HUES64 (cell line): ENCODE measurements at regions not wholly inside any gene's neighbourhood (a gene's known extent, or its start where the extent isn't known, plus 50 kb on each side); places are given as distances from the start of the nearest gene placed in this dataset.

Experiments
- H3K27ac ChIP-seq: 2 replicates; pipeline ENCODE4 v1.7.0; 2013; ENCODE audit warnings: low read depth, low read length, inconsistent platforms
- H3K27me3 ChIP-seq: 2 replicates; pipeline ENCODE4 v1.6.1; 2013; ENCODE audit warnings: mild to moderate bottlenecking, low read length; ENCODE audit not compliant: insufficient read depth
- H3K36me3 ChIP-seq: 2 replicates; pipeline ENCODE4 v1.6.1; 2013; ENCODE audit warnings: mild to moderate bottlenecking, low read length; ENCODE audit not compliant: insufficient read depth
- H3K4me1 ChIP-seq: 2 replicates; pipeline ENCODE4 v1.6.1; 2013; ENCODE audit warnings: mild to moderate bottlenecking, low read length, moderate library complexity; ENCODE audit not compliant: insufficient read depth
- H3K4me3 ChIP-seq: 2 replicates; pipeline ENCODE4 v1.5.1; 2013; ENCODE audit warnings: mild to moderate bottlenecking, low read length, moderate library complexity
- H3K9ac ChIP-seq: 2 replicates; pipeline ENCODE4 v1.6.1; 2013; ENCODE audit warnings: mild to moderate bottlenecking, low read depth, low read length
- H3K9me3 ChIP-seq: 2 replicates; pipeline ENCODE4 v1.6.1; 2013; ENCODE audit warnings: low read depth, low read length; ENCODE audit not compliant: insufficient read depth
- WGBS: fragments of 150-250, 120-280 bp; methylation state at CpG from one replicate; pipeline ENCODE4 v1.1.7; 2013; ENCODE audit warnings: missing lambda C conversion rate; 5-methylcytosine and 5-hydroxymethylcytosine counted together

DNA sequence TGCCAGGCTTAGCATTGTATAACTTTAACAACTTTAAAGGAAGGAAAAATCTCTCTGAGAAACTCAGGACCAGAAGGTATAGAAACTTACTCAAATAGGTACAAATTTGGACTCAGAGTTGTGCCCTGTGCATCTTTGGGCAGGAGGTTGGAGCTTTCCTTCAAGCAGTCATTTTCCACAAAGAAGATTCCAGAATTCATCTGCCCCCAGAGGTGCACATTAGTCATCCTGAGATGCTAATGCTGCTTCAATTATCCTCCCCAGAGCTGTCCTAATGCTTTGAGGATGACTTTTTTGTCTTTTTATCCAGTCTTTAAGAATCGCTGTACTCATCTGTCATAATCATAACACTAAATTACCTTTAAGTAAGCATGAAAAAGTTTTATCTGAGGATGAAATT lies 243.0 kb upstream of the WWC1 start:
- Histone ChIP-seq H3K27me3 (no peaks in the 10 kb centered on the region), H3K27ac (no peak overlapping the region), H3K36me3 (no peaks in the 10 kb centered on the region), H3K9ac (no peak overlapping the region), H3K4me3 (no peak overlapping the region), H3K9me3 (no peaks in the 10 kb centered on the region), H3K4me1 (peaks cover 25% of the 10 kb centered on the region)
- no CpG with 5 or more reads among the region's 1 CpG for WGBS

DNA sequence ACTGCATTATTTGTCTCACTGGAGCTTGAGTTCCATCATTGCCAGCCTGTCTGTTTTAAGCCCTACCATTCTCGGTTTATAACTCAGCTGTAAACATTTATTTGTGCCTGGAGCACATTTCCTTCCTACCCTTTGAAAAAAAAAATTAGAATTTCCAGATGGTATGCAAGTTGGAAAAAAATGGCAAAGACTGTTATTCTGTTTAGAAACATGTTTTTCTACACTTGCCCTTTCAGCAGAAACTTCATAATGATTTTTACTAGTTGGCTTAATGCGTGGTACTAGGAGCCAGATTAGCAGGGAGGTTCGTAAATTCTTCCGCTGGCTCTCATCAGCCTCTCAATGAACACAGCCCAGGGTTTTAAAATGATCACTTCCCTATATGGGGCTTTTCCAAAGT lies 238.8 kb upstream of the WWC1 start:
- Histone ChIP-seq H3K27me3 (no peaks in the 10 kb centered on the region), H3K4me3 (no peak overlapping the region), H3K27ac (no peak overlapping the region), H3K36me3 (no peaks in the 10 kb centered on the region), H3K9ac (no peak overlapping the region), H3K9me3 (peaks cover 7% of the 10 kb centered on the region), H3K4me1 (peaks cover 10% of the 10 kb centered on the region)
- WGBS = 95% methylated on average over 4 of the region's 4 CpGs

DNA sequence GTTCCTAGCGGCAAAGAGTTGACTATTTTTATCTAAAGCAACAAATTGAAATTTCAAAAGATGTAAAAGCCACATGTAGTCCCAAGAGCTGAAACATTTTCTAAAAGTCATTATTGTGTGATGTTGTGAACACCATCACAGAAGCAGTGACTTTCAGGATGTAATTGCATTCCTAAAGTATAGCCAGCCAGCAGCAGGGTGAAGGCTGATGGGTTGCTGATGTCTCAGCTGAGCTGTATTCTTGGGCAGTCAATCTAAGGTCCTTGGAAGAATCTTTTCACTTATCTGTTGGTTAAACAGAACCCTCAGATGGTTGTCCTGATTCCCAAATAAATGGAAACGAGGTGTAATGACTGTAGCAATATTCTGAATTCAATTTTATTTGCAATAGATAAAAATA lies 237.4 kb upstream of the WWC1 start:
- Histone ChIP-seq H3K36me3 (no peaks in the 10 kb centered on the region), H3K27ac (no peak overlapping the region), H3K9ac (no peak overlapping the region), H3K27me3 (no peaks in the 10 kb centered on the region), H3K9me3 (peaks cover 16% of the 10 kb centered on the region), H3K4me3 (no peak overlapping the region), H3K4me1 (no peaks in the 10 kb centered on the region)
- 75% methylated on average over 2 of the region's 2 CpGs for WGBS

DNA sequence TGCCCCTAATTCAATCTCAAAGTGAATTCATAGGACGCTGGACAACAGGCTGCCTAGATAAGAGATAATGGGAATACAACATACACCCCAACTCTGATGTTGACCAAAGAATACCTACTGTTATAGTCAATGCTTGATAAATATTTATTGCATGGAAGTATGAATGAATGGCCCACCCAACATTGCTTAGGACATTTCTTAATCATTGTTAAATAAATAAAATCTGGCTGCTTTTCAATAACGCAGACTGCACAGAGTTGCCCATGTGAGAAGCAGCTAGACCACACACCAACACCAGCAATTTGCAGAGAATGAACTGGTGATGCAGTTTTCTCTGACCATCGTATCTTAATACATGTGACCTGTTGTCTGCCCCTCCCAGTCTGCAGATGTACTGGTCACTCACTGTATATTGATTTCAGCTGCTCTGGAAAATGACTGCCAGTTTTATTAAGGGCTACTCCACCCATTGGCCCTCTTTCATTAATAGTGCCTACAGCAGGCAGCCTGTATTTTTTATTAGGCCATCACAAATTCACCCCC lies 236.2 kb upstream of the WWC1 start:
- peaks cover 16% of the 10 kb centered on the region for H3K9me3 ChIP-seq
- no peaks in the 10 kb centered on the region for H3K36me3 ChIP-seq
- no peak overlapping the region for H3K4me3 ChIP-seq
- no peaks in the 10 kb centered on the region for H3K27me3 ChIP-seq
- H3K9ac ChIP-seq = no peak overlapping the region
- H3K4me1 ChIP-seq = no peaks in the 10 kb centered on the region
- 96% methylated on average over 3 of the region's 3 CpGs for WGBS
- H3K27ac ChIP-seq = no peak overlapping the region

DNA sequence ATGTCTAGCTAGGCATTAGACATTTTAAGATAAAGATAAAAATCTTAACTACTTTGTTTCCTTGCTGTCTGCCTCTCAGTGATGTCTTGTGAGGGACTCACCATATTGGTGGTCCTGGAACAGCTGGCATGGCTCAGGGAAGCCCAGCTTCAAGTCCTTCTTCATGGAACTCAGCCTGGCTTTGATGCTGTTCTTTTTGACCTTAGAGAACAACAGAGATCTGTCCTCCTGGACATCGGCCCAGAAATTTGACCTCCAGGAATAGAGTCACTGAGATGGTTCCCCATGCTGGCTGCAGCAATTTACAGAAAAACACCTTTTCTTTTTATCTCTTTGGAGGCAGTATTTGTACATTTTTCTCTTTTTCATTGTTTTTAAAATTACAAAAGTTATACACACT lies 235.5 kb upstream of the WWC1 start:
- Histone ChIP-seq H3K27me3 (no peaks in the 10 kb centered on the region), H3K9me3 (peaks cover 16% of the 10 kb centered on the region), H3K27ac (no peak overlapping the region), H3K4me1 (no peaks in the 10 kb centered on the region), H3K36me3 (no peaks in the 10 kb centered on the region), H3K4me3 (no peak overlapping the region), H3K9ac (no peak overlapping the region)
- WGBS = 92% methylated on average over 1 of the region's 1 CpG

GRCh38 chr5:168056499-168057182 lies 234.8 kb upstream of the WWC1 start:
- Histone ChIP-seq H3K27ac (no peak overlapping the region), H3K4me1 (no peaks in the 10 kb centered on the region), H3K4me3 (no peak overlapping the region), H3K9me3 (peaks cover 16% of the 10 kb centered on the region), H3K36me3 (no peaks in the 10 kb centered on the region), H3K9ac (no peak overlapping the region), H3K27me3 (no peaks in the 10 kb centered on the region)
- 95% methylated on average over 1 of the region's 1 CpG for WGBS

DNA sequence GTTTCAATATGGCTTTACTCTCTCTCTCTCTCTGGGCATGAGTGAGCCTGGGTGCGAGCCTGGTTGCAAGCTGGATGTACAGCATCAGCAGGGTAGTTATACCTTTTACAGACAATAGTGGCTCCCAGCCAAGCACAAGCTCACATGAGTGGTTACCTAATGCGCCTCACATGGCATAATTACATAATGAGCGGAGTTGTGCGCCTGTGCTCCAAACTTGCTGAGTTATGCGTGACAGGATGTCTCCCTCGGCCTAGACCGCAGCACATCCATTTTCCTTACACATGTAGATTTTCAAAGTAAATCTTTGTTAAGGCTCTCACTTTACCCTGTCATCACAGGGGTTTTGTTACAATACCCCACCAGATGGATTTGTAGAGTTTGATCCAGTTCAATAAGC lies 233.5 kb upstream of the WWC1 start:
- no peaks in the 10 kb centered on the region for H3K36me3 ChIP-seq
- no peak overlapping the region for H3K4me3 ChIP-seq
- WGBS = 68% methylated on average over 7 of the region's 7 CpGs
- no peak overlapping the region for H3K9ac ChIP-seq
- H3K27ac ChIP-seq = no peak overlapping the region
- H3K27me3 ChIP-seq = no peaks in the 10 kb centered on the region
- no peaks in the 10 kb centered on the region for H3K4me1 ChIP-seq
- H3K9me3 ChIP-seq = peaks cover 16% of the 10 kb centered on the region

DNA sequence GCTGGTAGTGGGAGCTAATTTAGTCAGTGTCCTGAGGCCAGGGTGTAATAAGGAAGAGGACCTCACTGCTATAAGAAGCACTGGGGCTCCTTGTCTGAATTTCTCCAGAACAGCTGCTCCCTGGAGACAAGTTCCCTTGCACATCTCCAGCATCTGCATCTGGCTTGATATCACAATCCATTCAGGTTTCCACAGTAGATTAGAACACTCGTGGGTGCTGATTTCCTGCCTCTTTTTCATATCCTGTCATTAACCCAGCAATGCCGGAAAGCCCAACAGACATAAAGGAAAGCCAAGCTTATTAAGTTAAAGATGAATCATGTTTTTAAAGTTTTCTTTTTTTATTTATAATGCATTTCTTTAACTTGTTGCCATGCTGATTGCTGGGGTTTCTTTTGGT lies 232.3 kb upstream of the WWC1 start:
- Histone ChIP-seq H3K27ac (no peak overlapping the region), H3K9ac (no peak overlapping the region), H3K27me3 (no peaks in the 10 kb centered on the region), H3K36me3 (no peaks in the 10 kb centered on the region), H3K4me1 (no peaks in the 10 kb centered on the region), H3K4me3 (no peak overlapping the region), H3K9me3 (peaks cover 16% of the 10 kb centered on the region)
- WGBS = 94% methylated on average over 2 of the region's 2 CpGs

DNA sequence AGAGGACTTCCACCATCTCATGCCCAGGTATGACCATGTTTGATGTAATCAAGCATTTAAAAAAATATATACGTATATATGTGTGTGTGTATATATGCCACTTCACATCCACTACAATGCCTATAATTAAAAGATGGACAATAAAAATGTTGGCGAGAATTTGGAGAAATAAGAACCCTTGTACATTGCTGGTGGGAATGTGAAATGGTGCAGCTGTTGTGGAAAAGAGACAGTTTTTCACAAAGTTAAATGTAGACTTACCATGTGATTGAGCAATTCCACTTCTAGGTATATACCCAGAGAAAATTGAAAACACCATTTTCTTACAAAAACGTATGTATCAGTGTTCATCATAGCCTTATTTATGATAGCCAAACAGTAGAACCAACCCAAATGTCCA lies 229.2 kb upstream of the WWC1 start:
- Histone ChIP-seq H3K27ac (no peak overlapping the region), H3K27me3 (no peaks in the 10 kb centered on the region), H3K36me3 (no peaks in the 10 kb centered on the region), H3K9me3 (peaks cover 13% of the 10 kb centered on the region), H3K4me1 (no peaks in the 10 kb centered on the region), H3K9ac (no peak overlapping the region), H3K4me3 (no peak overlapping the region)
- 98% methylated on average over 2 of the region's 3 CpGs for WGBS

DNA sequence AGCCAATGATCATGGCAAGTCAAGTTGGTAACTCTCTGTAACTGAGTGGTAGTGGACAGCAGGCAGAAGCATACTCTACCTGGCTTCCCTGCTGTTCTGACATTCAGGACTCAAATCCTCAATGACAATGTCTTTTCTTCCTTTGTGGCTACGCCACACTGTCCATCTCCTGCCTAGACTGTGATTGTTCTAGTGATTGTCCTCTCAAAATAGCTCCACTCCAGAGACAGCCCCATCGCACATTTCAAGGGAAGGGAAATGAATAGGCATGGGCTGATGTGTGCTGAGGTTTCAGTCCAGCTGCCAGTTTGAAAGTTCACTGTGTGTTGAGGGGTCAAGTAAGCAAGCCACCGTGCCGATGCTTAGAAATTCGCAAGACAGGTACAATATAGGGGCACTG lies 227.0 kb upstream of the WWC1 start:
- no peaks in the 10 kb centered on the region for H3K4me1 ChIP-seq
- 91% methylated on average over 5 of the region's 5 CpGs for WGBS
- no peaks in the 10 kb centered on the region for H3K9me3 ChIP-seq
- no peak overlapping the region for H3K4me3 ChIP-seq
- no peak overlapping the region for H3K27ac ChIP-seq
- no peaks in the 10 kb centered on the region for H3K36me3 ChIP-seq
- no peak overlapping the region for H3K9ac ChIP-seq
- no peaks in the 10 kb centered on the region for H3K27me3 ChIP-seq

DNA sequence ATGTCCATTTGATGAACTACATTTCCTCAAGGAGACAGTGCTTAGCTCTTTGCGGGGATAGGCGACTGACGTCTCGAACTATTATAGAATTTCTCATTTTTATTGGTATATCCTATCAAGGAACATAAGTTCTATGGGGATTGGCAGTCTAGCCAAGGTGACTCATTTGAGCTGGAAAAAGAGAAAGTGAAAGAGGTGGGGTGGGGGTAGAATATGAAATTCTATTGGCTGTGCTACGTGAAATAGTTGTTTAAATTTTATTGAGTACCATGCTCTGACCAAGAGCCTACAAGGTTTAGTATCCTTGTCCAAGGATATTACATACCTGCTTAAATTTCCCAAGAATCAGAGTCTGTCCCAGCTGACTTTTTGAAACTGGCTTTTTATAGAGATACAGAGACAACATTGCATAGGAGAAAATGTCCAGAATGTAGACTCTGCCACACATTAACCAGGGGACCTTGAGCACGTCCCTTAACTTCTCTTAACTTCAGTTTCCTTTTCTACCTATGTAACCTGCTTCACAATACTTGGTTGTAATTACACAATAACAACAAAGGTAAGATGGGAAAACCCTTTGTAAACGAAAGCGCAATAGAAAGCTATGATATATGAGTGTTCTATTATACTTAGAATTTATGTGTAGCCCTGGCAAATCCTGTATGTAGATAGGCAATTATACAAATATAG lies 226.4 kb upstream of the WWC1 start:
- WGBS = over 99% methylated on average over 6 of the region's 8 CpGs
- no peaks in the 10 kb centered on the region for H3K27me3 ChIP-seq
- H3K36me3 ChIP-seq = no peaks in the 10 kb centered on the region
- no peaks in the 10 kb centered on the region for H3K9me3 ChIP-seq
- H3K9ac ChIP-seq = no peak overlapping the region
- H3K27ac ChIP-seq = no peak overlapping the region
- H3K4me3 ChIP-seq = no peak overlapping the region
- no peaks in the 10 kb centered on the region for H3K4me1 ChIP-seq
